ENCODE measurements at regions not wholly inside any gene's neighbourhood (a gene's known extent, or its start where the extent isn't known, plus 50 kb on each side); places are given as distances from the start of the nearest gene placed in this dataset.
A peak's percentile ranks its signal among the peaks of the same experiment; 100 is the strongest.

DNA sequence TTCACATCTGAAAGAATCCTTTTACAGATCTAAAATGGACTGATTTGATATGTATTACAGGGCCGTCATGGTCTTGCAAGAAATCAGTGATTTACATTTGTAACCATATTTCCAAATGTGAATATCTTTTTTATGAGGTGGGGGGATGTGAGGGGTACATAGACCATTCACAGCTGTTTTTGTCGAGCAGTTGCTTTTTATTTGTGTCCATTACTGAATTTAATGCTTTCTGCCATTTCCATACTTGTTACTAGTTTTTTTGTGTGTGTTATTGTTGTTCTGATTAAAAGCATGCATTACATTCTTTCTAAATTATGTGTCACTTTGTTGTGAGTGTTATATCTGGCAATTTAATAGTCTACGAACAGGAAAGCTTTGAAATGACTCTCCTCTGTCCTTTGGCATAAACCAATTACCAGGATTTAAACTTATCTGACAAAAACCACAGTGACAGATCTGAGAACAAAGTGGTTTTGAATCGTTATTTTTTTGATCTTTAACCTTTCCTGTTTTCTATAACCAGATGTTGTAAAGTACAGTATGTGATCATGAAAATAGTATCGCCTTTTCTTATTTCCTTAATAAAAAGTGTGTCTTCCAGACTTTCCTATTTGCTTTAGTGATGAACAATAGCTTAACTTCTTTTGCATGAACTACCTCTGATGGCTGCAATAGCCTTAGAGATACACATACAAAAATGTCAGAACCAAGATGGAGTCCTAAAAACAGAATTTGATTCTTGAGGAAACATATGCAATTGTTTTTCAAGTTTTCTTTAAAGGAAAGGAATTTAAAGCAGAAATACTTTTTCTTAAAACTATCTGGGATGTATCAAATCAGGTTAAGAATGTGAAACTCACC is 354.2 kb upstream of the ACVR2A start:
- DNase-seq (no peak), ATAC-seq (peak; percentile 33)
- H3K36me3 ChIP-seq (ENCODE audit: low read depth): no peaks in the 10 kb centered on the region
- H3K4me3 ChIP-seq: no peak overlapping the region
- H3K9me3 ChIP-seq: no peaks in the 10 kb centered on the region
- peaks cover 7% of the 10 kb centered on the region for H3K4me1 ChIP-seq (ENCODE audit: low read depth)
- TF ChIP-seq, protein P1, sequence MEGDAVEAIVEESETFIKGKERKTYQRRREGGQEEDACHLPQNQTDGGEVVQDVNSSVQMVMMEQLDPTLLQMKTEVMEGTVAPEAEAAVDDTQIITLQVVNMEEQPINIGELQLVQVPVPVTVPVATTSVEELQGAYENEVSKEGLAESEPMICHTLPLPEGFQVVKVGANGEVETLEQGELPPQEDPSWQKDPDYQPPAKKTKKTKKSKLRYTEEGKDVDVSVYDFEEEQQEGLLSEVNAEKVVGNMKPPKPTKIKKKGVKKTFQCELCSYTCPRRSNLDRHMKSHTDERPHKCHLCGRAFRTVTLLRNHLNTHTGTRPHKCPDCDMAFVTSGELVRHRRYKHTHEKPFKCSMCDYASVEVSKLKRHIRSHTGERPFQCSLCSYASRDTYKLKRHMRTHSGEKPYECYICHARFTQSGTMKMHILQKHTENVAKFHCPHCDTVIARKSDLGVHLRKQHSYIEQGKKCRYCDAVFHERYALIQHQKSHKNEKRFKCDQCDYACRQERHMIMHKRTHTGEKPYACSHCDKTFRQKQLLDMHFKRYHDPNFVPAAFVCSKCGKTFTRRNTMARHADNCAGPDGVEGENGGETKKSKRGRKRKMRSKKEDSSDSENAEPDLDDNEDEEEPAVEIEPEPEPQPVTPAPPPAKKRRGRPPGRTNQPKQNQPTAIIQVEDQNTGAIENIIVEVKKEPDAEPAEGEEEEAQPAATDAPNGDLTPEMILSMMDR (IDR thresholded peaks at IDR 0.05): no peak
- intact Hi-C loops (cut with DNase I, micrococcal nuclease): no loop called here

DNA sequence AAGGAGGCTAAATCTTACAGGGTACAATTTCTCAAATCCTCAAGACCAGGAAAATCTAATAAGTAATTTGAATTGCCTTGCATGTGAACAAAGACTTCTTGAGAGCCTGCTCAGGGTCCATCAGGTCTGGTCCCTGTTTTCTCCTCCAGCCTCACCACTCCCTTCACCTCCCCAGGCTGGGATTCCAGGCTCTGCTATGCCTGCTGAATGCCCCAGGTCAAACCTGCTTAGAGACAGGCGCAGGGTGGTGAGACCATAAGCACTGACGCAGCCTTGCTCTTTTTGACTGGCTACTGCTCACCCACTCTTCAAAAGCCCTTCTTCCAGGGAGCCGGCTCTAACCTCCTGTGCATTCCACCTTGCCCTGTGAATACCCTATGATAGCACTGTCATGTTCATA is 356.4 kb upstream of the ACVR2A start:
- no peak for ATAC-seq
- peaks cover 7% of the 10 kb centered on the region for H3K4me1 ChIP-seq (ENCODE audit: low read depth)
- TF ChIP-seq, protein P1 (IDR thresholded peaks at IDR 0.05): no peak
- H3K9me3 ChIP-seq: no peaks in the 10 kb centered on the region
- DNase-seq: no peak
- H3K36me3 ChIP-seq (ENCODE audit: low read depth): no peaks in the 10 kb centered on the region
- no peak overlapping the region for H3K4me3 ChIP-seq
- intact Hi-C loops (cut with DNase I, micrococcal nuclease): no loop called here

DNA sequence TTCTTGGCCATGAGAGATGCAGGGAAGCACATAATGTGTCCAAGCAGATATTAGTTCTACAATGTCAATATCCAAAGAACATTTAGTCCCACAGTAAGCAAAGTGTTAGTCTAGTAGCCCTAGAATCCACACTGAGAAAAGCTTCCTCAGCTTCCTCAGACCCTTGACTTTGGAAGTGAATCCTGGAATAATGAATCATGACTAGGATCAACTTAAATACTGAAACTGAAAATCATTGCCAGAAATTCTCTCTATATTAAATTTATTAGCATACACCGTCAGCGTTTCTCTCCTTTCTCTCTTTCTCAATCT is 356.9 kb upstream of the ACVR2A start:
- Histone ChIP-seq H3K9me3 (no peaks in the 10 kb centered on the region), H3K36me3 (ENCODE audit: low read depth) (no peaks in the 10 kb centered on the region), H3K4me1 (ENCODE audit: low read depth) (peaks cover 7% of the 10 kb centered on the region), H3K4me3 (no peak overlapping the region)
- TF ChIP-seq, protein P1 (IDR thresholded peaks at IDR 0.05): no peak
- intact Hi-C loops (cut with DNase I, micrococcal nuclease): no loop called here
- ATAC-seq: no peak
- no peak for DNase-seq

DNA sequence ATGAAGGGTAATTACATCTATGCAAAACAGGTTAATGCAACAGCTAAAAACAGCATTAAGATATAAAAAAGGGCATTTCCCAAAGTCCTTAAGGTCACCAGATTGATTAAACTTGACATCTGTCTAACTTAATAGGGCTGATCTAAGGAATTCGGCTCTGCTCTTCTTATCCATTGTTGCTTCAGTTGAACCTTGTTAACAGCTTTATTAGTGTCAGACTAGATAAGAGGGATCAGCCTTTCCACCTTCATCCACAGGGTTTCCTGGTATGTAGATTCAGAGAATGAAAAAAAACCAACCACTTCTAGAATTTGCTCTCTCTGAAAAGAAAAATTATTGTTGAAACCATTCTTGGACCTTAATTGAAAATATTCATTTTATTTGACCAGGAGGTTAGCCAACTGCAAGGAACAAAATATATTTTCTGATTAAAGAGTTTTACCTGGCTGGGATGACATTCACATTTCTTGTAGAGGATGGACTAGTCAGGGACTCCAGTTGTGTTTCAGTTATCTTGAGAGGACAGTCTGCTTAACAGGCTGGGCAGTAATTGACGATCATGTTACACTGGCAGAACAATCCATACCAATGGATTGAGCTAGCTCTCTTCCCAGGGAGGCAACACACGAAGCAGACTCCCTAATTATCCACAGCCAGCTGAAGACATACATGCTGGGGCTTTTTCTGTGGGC is 357.4 kb upstream of the ACVR2A start:
- Histone ChIP-seq H3K4me3 (no peak overlapping the region), H3K4me1 (ENCODE audit: low read depth) (peaks cover 7% of the 10 kb centered on the region), H3K9me3 (no peaks in the 10 kb centered on the region), H3K36me3 (ENCODE audit: low read depth) (no peaks in the 10 kb centered on the region)
- intact Hi-C loops (cut with DNase I, micrococcal nuclease): no loop called here
- TF ChIP-seq, protein P1 (IDR thresholded peaks at IDR 0.05): no peak
- ATAC-seq (no peak), DNase-seq (no peak)

DNA sequence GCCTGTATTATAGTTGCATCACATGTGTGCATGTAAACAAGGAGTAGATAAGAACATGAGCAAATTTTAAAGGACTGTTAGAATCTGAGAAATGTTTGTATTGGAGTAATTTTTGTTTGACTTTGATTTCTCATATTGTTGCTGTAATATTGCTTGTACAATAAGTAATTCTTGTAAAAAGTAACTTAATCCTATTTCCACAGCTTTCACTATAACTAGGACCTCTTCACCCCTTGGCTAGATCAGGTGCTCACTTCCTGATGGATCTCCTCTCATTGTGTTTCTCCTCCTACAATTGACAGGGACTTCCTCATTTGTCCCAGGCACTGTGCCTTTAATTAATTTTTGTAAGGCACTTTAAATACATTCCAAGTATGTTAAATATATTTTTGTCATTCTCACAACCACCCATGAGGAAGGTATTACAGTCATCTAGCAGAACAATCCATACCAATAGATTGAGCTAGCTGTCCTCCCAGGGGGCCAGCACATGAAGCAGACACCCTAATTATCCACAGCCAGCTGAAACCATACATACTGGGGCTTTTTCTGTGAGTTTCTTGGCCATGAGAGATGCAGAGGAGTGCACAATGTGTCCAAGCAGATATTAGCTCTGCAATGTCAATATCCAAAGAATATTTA is 359.5 kb upstream of the ACVR2A start:
- no peaks in the 10 kb centered on the region for H3K4me1 ChIP-seq (ENCODE audit: low read depth)
- no peak overlapping the region for H3K4me3 ChIP-seq
- ATAC-seq (no peak), DNase-seq (no peak)
- no peaks in the 10 kb centered on the region for H3K9me3 ChIP-seq
- TF ChIP-seq, protein P1 (IDR thresholded peaks at IDR 0.05): no peak
- H3K36me3 ChIP-seq (ENCODE audit: low read depth): no peaks in the 10 kb centered on the region
- intact Hi-C loops (cut with DNase I, micrococcal nuclease): no loop called here

All from mucosa of descending colon (tissue), 3 donors.